SK-N-SH (cell line): ENCODE measurements at regions not wholly inside any gene's neighbourhood (a gene's known extent, or its start where the extent isn't known, plus 50 kb on each side); places are given as distances from the start of the nearest gene placed in this dataset.

Experiments
- CTCF ChIA-PET: fragments of 300-600, 350-600 bp; formaldehyde crosslinking; extraction: SDS; loops from one replicate; lab custom pipeline; 2021; lab: Yijun Ruan, JAX
- POLR2A ChIA-PET: fragments of 350-600 bp; sonication (Branson Sonifier 250); formaldehyde crosslinking; extraction: SDS; loops from one replicate; lab custom pipeline; 2020; ENCODE audit warnings: antibody characterized with exemption, inconsistent platforms; lab: Yijun Ruan, JAX
- DNase-seq: peaks from one replicate; pipeline ENCODE4 v3.0.0; 2012
- H2AFZ ChIP-seq: fragments of 200-600 bp; sonication (generic); 2 replicates; pipeline ENCODE4 v1.8.1; 2016; ENCODE audit warnings: antibody characterized with exemption, mild to moderate bottlenecking, low read depth
- H3F3A ChIP-seq: fragments of 200-600 bp; sonication (generic); replicated peaks from 2 replicates; pipeline ENCODE3; 2016; ENCODE audit warnings: antibody characterized with exemption, mild to moderate bottlenecking; ENCODE audit not compliant: insufficient read depth
- H3K27ac ChIP-seq, 2 experiments: fragments of 200-500 bp in 1 of 2; fragments of 200-600 bp in 1 of 2; sonication (Bioruptor generic) in 1 of 2; sonication (generic), shearing (Covaris generic) in 1 of 2; 2 replicates each; pipeline versions ENCODE4 v1.5.1 to v1.6.1; 2014 to 2016; ENCODE audit warnings: low read depth in 2 of 2, inconsistent platforms in 1 of 2, low read length in 1 of 2, mild to moderate bottlenecking in 1 of 2, mixed read lengths in 1 of 2
- H3K27me3 ChIP-seq: fragments of 200-600 bp; sonication (generic), shearing (Covaris generic); 2 replicates; pipeline ENCODE4 v1.6.1; 2016; ENCODE audit warnings: mixed run types; ENCODE audit not compliant: insufficient read depth
- H3K36me3 ChIP-seq, 2 experiments: fragments of 200-500 bp in 1 of 2; fragments of 200-600 bp in 1 of 2; sonication (Bioruptor generic) in 1 of 2; sonication (generic) in 1 of 2; replicated peaks in 1 of 2; 2 replicates each; pipeline versions ENCODE3 to v1.5.1; 2014 to 2016; ENCODE audit warnings: low read length in 1 of 2, mild to moderate bottlenecking in 1 of 2; ENCODE audit not compliant: insufficient read depth in 2 of 2, control insufficient read depth in 1 of 2
- H3K4me1 ChIP-seq, 2 experiments: fragments of 200-500 bp in 1 of 2; fragments of 200-600 bp in 1 of 2; sonication (Bioruptor generic) in 1 of 2; sonication (generic), shearing (Covaris generic) in 1 of 2; 2 replicates each; pipeline versions ENCODE4 v1.5.1 to v1.6.1; 2014 to 2016; ENCODE audit warnings: low read depth in 1 of 2, low read length in 1 of 2, mixed run types in 1 of 2; ENCODE audit not compliant: insufficient read depth in 2 of 2, control insufficient read depth in 1 of 2
- H3K4me2 ChIP-seq: fragments of 200-600 bp; sonication (generic), shearing (Covaris generic); 2 replicates; pipeline ENCODE4 v1.6.1; 2017; ENCODE audit warnings: mixed run types
- H3K4me3 ChIP-seq, 2 experiments: fragments of 200-500 bp in 1 of 2; fragments of 200-600 bp in 1 of 2; sonication (Bioruptor generic) in 1 of 2; sonication (generic), shearing (Covaris generic) in 1 of 2; 2 replicates each; pipeline versions ENCODE4 v1.5.1 to v1.8.1; 2014 to 2016; ENCODE audit warnings: low read depth in 2 of 2, inconsistent platforms in 1 of 2, low read length in 1 of 2, mild to moderate bottlenecking in 1 of 2, mixed read lengths in 1 of 2, moderate library complexity in 1 of 2
- H3K79me2 ChIP-seq: fragments of 200-600 bp; sonication (generic); 2 replicates; pipeline ENCODE4 v1.8.1; 2017; ENCODE audit warnings: mild to moderate bottlenecking; ENCODE audit not compliant: insufficient read depth
- H3K9ac ChIP-seq: fragments of 200-600 bp; sonication (generic); 2 replicates; pipeline ENCODE4 v1.6.1; 2017; ENCODE audit warnings: mixed run types
- H3K9me2 ChIP-seq: fragments of 200-600 bp; sonication (generic); 2 replicates; pipeline ENCODE4 v1.6.1; 2017; ENCODE audit warnings: mixed run types
- H3K9me3 ChIP-seq: fragments of 200-600 bp; sonication (generic); 2 replicates; pipeline ENCODE4 v1.6.1; 2017; ENCODE audit warnings: mixed run types, mild to moderate bottlenecking, moderate library complexity
- H4K20me1 ChIP-seq: fragments of 200-600 bp; sonication (generic); 2 replicates; pipeline ENCODE4 v1.6.1; 2017; ENCODE audit warnings: mild to moderate bottlenecking, mixed run types; ENCODE audit not compliant: insufficient read depth
- ELF1 ChIP-seq: IDR thresholded peaks from 2 replicates; pipeline ENCODE4 v1.4.0; 2012
- GABPA ChIP-seq: IDR thresholded peaks from 2 replicates; pipeline ENCODE4 v1.4.0; 2012; ENCODE audit warnings: low read depth, mild to moderate bottlenecking
- NFIC ChIP-seq: IDR thresholded peaks from 2 replicates; pipeline ENCODE4 v1.4.0; 2012; ENCODE audit warnings: borderline replicate concordance
- NRF1 ChIP-seq: IDR thresholded peaks from 2 replicates; pipeline ENCODE4 v1.6.1; 2012; ENCODE audit warnings: low read depth, mild to moderate bottlenecking, low read length
- RAD21 ChIP-seq: IDR thresholded peaks from 2 replicates; pipeline ENCODE4 v1.6.1; 2012; ENCODE audit warnings: mild to moderate bottlenecking, low read length
- RCOR1 ChIP-seq: fragments of 150-350 bp; IDR thresholded peaks from 2 replicates; pipeline ENCODE4 v1.6.1; 2017; ENCODE audit warnings: antibody characterized with exemption, low read length
- RXRA ChIP-seq: IDR thresholded peaks from 2 replicates; pipeline ENCODE4 v1.4.0; 2012; ENCODE audit warnings: low read depth, mild to moderate bottlenecking, borderline replicate concordance
- SMC3 ChIP-seq: IDR thresholded peaks from 2 replicates; pipeline ENCODE4 v1.6.1; 2012; ENCODE audit warnings: low read depth, low read length, improper control_type of control experiment
- TEAD4 ChIP-seq: IDR thresholded peaks from 2 replicates; pipeline ENCODE4 v1.4.0; 2012; ENCODE audit warnings: mild to moderate bottlenecking, borderline replicate concordance; ENCODE audit not compliant: insufficient read depth
- WGBS: methylation state at CpG from one replicate; pipeline ENCODE4 v1.1.6; 2017; ENCODE audit warnings: low lambda C conversion rate; 5-methylcytosine and 5-hydroxymethylcytosine counted together
- TF ChIP-seq, protein P1 (sequence below): IDR thresholded peaks from 2 replicates; pipeline ENCODE4 v1.4.0; 2012; ENCODE audit warnings: low read depth, borderline replicate concordance
- TF ChIP-seq, protein P2 (sequence below): IDR thresholded peaks from 2 replicates; pipeline ENCODE4 v1.4.0; 2012; ENCODE audit warnings: low read depth, borderline replicate concordance
- TF ChIP-seq, protein P3 (sequence below): fragments of 150-350 bp; IDR thresholded peaks from 2 replicates; pipeline ENCODE4 v1.6.1; 2016; ENCODE audit warnings: mild to moderate bottlenecking, low read depth, low read length
- TF ChIP-seq, protein P4 (sequence below): IDR thresholded peaks from 2 replicates; pipeline ENCODE4; 2012

DNA sequence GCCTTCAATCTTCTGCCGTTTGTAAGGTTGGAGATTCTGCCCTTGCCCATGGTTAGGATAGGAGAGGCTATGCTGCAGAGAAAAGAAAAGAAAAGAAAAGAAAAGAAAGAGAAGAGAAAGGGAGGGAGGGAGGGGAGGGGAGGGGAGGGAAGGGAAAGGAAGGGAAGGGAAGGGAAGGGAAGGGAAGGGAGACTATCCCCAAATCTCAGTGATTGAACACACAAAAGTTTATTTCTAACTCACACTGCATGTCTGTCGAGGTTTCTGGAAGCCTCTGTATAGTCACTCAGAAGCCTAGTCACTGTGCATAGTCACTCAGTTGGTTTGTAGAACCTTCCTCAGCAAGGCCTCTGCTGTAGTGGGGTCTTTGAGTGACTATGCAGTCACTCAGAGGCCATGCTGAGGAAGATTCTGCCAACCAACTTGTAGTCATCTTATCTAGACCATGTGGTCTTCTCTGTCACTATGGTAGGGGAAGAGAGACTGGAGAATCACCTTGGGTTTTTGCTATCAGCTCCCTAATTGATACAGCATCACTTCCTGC lies 52.3 kb upstream of the ABCC9 start:
- ChIA-PET CTCF (no interaction called here), POLR2A (no interaction called here)
- no peaks in the 10 kb centered on the region for H3K4me1 ChIP-seq
- no peak overlapping the region for H2AFZ ChIP-seq
- no peaks in the 10 kb centered on the region for H4K20me1 ChIP-seq
- H3K4me2 ChIP-seq = no peak overlapping the region
- H3K9me3 ChIP-seq = no peaks in the 10 kb centered on the region
- H3F3A ChIP-seq = no peaks in the 10 kb centered on the region
- no peak overlapping the region for H3K27ac ChIP-seq
- no peak overlapping the region for H3K9ac ChIP-seq
- no peak overlapping the region for H3K4me3 ChIP-seq
- H3K79me2 ChIP-seq = no peaks in the 10 kb centered on the region
- H3K9me2 ChIP-seq = no peaks in the 10 kb centered on the region
- H3K27me3 ChIP-seq = no peaks in the 10 kb centered on the region; the same call in 1 of the 2 replicates
- DNase-seq = no peak
- H3K36me3 ChIP-seq = no peaks in the 10 kb centered on the region
- 6% methylated on average over 2 of the region's 2 CpGs for WGBS
- TF ChIP-seq, protein P1, sequence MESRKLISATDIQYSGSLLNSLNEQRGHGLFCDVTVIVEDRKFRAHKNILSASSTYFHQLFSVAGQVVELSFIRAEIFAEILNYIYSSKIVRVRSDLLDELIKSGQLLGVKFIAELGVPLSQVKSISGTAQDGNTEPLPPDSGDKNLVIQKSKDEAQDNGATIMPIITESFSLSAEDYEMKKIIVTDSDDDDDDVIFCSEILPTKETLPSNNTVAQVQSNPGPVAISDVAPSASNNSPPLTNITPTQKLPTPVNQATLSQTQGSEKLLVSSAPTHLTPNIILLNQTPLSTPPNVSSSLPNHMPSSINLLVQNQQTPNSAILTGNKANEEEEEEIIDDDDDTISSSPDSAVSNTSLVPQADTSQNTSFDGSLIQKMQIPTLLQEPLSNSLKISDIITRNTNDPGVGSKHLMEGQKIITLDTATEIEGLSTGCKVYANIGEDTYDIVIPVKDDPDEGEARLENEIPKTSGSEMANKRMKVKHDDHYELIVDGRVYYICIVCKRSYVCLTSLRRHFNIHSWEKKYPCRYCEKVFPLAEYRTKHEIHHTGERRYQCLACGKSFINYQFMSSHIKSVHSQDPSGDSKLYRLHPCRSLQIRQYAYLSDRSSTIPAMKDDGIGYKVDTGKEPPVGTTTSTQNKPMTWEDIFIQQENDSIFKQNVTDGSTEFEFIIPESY = no peak

DNA sequence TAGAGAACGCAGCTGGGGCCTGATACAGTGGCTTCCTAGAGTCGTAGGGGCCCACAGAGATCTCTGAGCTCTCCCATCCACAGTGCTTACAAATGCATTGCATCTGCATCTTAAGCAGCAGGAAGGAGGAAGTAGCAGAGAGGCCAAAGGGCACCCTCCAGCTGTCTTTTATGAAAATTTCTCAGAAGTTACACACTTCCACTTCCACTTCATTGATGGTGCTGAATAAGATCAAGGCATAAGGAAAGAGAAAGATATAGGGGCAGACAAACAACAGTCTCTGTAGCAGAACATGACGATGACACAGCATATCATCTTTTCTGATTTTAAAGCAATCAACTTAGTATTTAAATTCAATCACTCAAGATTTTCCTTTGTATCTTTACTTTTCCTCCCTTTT lies 51.6 kb upstream of the ABCC9 start:
- H2AFZ ChIP-seq = no peak overlapping the region
- H3K9me3 ChIP-seq = no peaks in the 10 kb centered on the region
- peaks cover 4% of the 10 kb centered on the region; the same call in 1 of the 2 replicates for H3K27me3 ChIP-seq
- POLR2A ChIA-PET = no interaction called here
- H3K4me3 ChIP-seq = no peak overlapping the region
- no peaks in the 10 kb centered on the region for H3F3A ChIP-seq
- H3K79me2 ChIP-seq = no peaks in the 10 kb centered on the region
- no peak for DNase-seq
- CTCF ChIA-PET = interaction anchor here (1.8 to 5.1 kb wide), 2 partner anchors 26 to 295 kb away, joined by 4 to 143 read pairs; no protein-coding TSS in a partner anchor
- WGBS = 3% methylated on average over 3 of the region's 3 CpGs
- H3K9me2 ChIP-seq = no peaks in the 10 kb centered on the region
- H3K27ac ChIP-seq = no peak overlapping the region
- H3K36me3 ChIP-seq = no peaks in the 10 kb centered on the region
- TF ChIP-seq NRF1 (no peak), ELF1 (no peak), RCOR1 (no peak), TEAD4 (no peak), RAD21 (no peak), RXRA (no peak), GABPA (no peak), SMC3 (no peak), NFIC (no peak)
- TF ChIP-seq, protein P2, sequence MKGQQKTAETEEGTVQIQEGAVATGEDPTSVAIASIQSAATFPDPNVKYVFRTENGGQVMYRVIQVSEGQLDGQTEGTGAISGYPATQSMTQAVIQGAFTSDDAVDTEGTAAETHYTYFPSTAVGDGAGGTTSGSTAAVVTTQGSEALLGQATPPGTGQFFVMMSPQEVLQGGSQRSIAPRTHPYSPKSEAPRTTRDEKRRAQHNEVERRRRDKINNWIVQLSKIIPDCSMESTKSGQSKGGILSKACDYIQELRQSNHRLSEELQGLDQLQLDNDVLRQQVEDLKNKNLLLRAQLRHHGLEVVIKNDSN = no peak
- TF ChIP-seq, protein P3, sequence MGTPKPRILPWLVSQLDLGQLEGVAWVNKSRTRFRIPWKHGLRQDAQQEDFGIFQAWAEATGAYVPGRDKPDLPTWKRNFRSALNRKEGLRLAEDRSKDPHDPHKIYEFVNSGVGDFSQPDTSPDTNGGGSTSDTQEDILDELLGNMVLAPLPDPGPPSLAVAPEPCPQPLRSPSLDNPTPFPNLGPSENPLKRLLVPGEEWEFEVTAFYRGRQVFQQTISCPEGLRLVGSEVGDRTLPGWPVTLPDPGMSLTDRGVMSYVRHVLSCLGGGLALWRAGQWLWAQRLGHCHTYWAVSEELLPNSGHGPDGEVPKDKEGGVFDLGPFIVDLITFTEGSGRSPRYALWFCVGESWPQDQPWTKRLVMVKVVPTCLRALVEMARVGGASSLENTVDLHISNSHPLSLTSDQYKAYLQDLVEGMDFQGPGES = no peak
- TF ChIP-seq, protein P4, sequence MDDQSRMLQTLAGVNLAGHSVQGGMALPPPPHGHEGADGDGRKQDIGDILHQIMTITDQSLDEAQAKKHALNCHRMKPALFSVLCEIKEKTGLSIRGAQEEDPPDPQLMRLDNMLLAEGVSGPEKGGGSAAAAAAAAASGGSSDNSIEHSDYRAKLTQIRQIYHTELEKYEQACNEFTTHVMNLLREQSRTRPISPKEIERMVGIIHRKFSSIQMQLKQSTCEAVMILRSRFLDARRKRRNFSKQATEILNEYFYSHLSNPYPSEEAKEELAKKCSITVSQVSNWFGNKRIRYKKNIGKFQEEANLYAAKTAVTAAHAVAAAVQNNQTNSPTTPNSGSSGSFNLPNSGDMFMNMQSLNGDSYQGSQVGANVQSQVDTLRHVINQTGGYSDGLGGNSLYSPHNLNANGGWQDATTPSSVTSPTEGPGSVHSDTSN = no peak
- TF ChIP-seq, protein P1 = no peak
- no peak overlapping the region for H3K9ac ChIP-seq
- no peaks in the 10 kb centered on the region for H3K4me1 ChIP-seq
- no peak overlapping the region for H3K4me2 ChIP-seq
- no peaks in the 10 kb centered on the region for H4K20me1 ChIP-seq
